ENCODE measurements at regions not wholly inside any gene's neighbourhood (a gene's known extent, or its start where the extent isn't known, plus 50 kb on each side); places are given as distances from the start of the nearest gene placed in this dataset.

- no peak for DNase-seq (ENCODE audit: low spot score)
- no peak for TF ChIP-seq CTCF (IDR thresholded peaks at IDR 0.05; ENCODE audit: extremely low read depth, missing control alignments)
Measured at GRCh38 chr9:135245482-135246247, 158.2 kb downstream of the OLFM1 start.

GRCh38 chr9:135246248-135247205 is 159.1 kb downstream of the OLFM1 start:
- no peak for DNase-seq (ENCODE audit: low spot score)
- TF ChIP-seq CTCF (IDR thresholded peaks at IDR 0.05; ENCODE audit: extremely low read depth, missing control alignments), result no peak

- no peak for TF ChIP-seq CTCF (IDR thresholded peaks at IDR 0.05; ENCODE audit: extremely low read depth, missing control alignments)
Measured at GRCh38 chr9:135247227-135247930, 159.9 kb downstream of the OLFM1 start.

GRCh38 chr9:135248111-135248510 is 160.6 kb downstream of the OLFM1 start:
- no peak for TF ChIP-seq CTCF (IDR thresholded peaks at IDR 0.05; ENCODE audit: extremely low read depth, missing control alignments)
- DNase-seq (ENCODE audit: low spot score), result no peak

More at GRCh38 chr9:135247227-135247930, 159.9 kb downstream of the OLFM1 start:
- no peak for DNase-seq (ENCODE audit: low spot score)

GRCh38 chr9:135248721-135249120 is 161.3 kb downstream of the OLFM1 start:
- no peak for DNase-seq (ENCODE audit: low spot score)
- TF ChIP-seq CTCF (IDR thresholded peaks at IDR 0.05; ENCODE audit: extremely low read depth, missing control alignments), result no peak

- TF ChIP-seq CTCF (IDR thresholded peaks at IDR 0.05; ENCODE audit: extremely low read depth, missing control alignments), result no peak
- DNase-seq (ENCODE audit: low spot score), result no peak
Measured at GRCh38 chr9:135249191-135249590, 161.7 kb downstream of the OLFM1 start.
